Keratinocyte (primary cell): ENCODE measurements at regions not wholly inside any gene's neighbourhood (a gene's known extent, or its start where the extent isn't known, plus 50 kb on each side); places are given as distances from the start of the nearest gene placed in this dataset.

Source experiments
- CTCF ChIP-seq, 3 experiments: IDR thresholded peaks in 1 of 3; conservative IDR thresholded peaks in 1 of 3; optimal IDR thresholded peaks in 1 of 3; 2 replicates in 2 of 3; 3 replicates in 1 of 3; pipeline versions ENCODE3 to v1.5.1; 2011; ENCODE audit warnings: low read length in 3 of 3, mild to moderate bottlenecking in 3 of 3, moderate library complexity in 2 of 3, control low read depth in 1 of 3, inconsistent platforms in 1 of 3; ENCODE audit not compliant: insufficient read depth in 2 of 3; ENCODE audit errors: extremely low read depth in 1 of 3
- EZH2 ChIP-seq: IDR thresholded peaks from one replicate; pipeline ENCODE4 v1.6.1; 2012; ENCODE audit warnings: inconsistent platforms, mild to moderate bottlenecking, low read length, moderate library complexity

- no peak for TF ChIP-seq CTCF (optimal IDR thresholded peaks at IDR 0.05 in 1 of 3, IDR thresholded peaks at IDR 0.05 in 1 of 3, conservative IDR thresholded peaks at IDR 0.05 in 1 of 3; ENCODE audit: extremely low read depth in 1 of 3, insufficient read depth in 2 of 3, low read length in 3 of 3)
- no peak for TF ChIP-seq EZH2
Measured at GRCh38 chr1:115141145-115141454, 51.8 kb upstream of the TSPAN2 start.
